ENCODE measurements at regions not wholly inside any gene's neighbourhood (a gene's known extent, or its start where the extent isn't known, plus 50 kb on each side); places are given as distances from the start of the nearest gene placed in this dataset.
"Not testable (repeated sequence)": the region's sequence is repeated elsewhere in the genome, so short reads cannot be mapped to it uniquely, and the experiment has no call there.

DNA sequence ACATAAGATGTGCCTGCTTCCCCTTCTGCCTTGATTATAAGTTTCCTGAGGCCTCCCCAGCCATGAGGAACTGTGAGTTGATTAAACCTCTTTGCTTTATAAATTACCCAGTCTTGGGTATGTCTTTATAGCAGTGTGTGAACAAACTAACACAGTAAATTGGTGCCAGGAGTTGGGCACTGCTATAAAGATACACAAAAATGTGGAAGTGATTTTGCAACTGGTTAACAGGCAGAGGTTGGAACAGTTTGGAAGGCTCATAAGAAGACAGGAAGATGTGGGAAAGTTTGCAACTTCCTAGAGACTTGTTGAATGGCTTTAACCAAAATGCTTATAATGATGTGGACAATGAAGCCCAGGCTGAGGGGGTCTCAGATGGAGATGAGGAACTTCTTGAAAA lies 264.1 kb downstream of the DACT1 start:
- no peak for DNase-seq

DNA sequence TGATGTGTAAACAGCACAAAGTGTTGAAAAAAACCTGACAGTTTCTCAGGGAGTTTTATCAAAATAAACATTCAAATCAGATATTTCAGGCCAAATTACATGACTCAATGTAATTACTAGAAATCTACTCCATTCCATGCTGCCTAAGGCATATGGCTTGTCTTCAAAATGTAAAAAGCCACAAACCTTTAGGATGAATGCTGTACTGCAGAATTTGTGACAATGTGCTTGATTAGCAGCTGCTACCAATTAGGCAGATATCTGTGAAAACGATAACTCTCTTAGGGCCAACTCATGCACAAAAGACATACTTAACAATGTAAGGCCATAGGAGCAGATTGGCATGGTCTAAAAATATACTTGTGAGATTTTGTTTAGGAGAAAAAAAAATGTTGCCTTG lies 267.0 kb downstream of the DACT1 start:
- no peak for DNase-seq

DNA sequence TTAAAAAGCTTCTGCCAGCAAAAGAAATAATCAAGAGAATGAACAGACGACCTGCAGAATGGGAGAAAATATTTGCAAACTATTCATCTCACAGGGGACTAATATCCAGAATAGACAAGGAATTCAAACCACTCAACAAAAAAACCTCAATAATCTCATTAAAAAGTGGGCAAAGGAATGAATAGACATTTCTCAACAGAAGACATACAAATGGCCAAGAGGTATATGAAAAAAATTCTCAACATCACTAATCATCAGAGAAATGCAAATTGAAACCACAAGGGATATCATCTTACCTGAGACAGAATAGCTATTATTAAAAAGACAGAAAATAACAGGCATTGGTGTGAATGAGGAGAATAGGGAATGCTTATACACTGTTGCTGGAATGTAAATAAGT lies 270.0 kb downstream of the DACT1 start:
- DNase-seq = no peak

DNA sequence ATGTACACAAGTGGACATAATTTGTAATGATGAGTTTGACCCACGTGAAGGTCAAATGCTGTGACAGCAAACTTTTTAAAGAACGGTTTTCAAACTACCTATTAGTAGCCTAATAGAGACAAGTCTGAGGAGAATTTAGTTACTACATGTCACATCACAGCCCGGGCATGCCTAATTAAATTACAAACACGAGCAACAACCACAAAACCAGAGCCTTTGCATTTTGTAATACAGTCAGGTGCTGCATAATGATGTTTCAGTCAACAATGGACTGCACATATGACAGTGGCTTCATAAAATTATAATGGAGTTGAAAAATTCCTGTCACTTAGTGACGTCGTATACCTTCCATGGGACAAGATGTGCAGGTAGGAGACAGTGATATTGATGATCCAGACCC lies 274.5 kb downstream of the DACT1 start:
- DNase-seq = no peak

DNA sequence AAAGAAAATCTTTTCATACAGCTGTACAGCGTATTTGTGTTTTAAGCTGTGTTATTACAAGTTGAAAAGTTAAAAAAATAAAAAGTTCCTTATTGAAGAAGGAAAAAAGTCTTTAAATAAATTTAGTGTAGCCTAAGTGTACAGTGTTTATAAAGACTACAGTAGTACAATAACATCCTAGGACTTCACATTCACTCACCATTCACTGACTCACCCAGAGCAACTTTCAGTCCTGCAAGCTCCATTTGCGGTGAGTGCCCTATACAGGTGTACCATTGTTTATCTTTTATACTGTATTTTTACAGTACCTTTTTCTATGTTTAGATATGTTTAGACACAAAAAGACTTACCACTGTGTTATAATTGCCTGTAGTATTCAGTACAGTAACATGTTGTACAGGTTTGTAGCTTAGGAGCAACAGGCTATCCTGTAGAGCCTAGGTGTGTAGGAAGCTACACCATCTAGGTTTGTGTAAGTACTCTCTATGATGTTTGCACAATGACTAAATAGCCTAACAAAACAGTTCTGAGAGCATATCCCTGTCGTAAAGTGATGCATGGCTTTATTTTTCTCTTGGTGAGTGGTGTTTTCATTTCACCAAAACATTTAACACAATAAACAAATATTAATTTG lies 275.2 kb downstream of the DACT1 start:
- no peak for DNase-seq

DNA sequence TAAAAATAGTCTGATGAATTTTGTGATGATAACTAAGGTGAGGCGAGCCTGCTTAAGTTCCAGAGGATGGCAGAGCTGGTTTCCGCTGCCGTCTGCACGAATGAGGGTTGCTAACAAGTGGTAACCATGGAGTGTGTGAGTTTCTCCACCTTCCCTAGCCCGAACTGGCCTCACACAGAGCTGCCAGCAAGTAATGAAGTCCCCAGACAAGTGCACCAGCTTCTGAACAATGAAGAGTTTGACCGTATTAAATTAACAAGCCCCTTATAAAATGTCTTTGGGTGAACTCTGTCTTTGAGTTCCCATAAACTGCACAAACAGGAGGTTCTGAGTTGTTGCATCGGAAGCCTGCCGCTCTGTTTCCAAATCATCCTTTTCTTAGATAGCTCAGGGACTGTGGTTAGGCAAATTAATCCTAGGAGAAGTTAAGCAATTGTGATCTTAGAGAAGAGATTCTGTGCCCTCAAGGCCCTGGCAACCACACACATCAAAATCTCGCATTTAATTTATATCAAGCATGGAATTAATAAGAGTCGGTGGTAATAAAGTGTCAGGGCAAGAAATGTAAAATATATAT lies 274.1 kb upstream of the DAAM1 start:
- DNase-seq = no peak

DNA sequence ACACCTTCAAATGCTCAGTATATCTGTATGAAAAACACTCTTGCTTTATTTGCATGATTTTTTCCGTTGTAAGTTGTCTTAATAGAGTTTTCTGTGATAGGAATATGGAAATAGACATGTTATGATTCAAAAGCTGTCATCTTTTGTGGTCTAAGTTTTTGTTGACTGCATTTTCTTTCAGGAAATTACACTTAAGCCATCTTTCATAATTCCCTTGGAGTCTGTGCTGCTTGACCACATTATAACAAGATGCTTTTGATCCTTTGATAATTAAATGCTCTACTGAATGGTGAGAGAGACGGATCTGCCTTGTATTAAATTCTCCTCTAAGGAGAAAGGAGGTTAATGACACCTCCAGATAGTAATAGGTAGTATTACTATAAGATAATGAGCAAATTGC lies 272.8 kb upstream of the DAAM1 start:
- no peak for DNase-seq

DNA sequence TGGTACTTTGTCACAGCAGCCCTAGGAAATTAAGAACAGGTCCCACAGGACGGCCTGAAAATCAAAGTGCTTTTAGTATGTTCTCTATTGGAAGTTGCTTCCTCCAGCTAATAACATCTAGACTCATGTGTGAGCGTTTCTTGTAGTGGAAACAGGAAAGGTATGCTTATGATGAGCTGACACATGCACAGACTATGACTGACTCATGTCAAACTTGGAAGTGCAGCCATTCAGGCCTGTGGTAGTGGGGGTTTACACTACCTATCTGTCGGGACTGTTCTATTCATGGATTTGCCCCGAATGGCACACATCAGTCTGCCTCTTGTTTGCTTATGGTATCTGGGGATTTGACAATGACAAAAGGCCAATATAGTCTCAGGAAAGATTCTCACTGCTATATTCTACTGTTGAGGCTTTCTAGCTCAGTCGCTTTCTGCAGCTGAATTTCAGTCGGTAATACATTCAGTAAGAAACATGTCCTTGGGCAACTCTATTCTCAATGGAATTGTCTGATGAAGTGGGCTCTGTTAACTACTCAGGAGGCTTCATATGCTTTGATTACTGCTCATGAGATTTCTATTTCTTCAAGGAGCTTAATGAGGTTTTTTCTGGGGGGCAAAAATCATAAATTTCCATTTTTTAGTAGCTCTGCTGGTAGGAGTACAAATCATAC lies 270.3 kb upstream of the DAAM1 start:
- DNase-seq = no peak

DNA sequence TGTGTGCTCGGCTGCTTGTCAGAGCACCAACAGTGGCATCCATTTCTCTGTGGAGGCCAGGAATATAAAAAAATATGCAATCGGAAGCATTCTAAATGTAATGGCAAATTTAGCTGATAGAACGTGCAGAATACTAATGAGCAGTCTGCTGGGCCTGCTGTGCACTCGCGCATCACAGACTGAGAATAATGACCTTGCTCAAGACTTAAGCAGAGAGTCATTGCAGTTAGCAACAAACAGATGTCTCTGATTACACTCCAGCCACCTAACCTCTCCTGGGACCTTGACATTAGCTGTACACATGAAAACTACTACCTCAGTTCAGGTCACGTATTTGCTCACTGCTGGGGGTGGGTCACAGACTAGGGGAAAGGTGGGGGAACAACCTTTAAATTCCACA lies 269.2 kb upstream of the DAAM1 start:
- no peak for DNase-seq

DNA sequence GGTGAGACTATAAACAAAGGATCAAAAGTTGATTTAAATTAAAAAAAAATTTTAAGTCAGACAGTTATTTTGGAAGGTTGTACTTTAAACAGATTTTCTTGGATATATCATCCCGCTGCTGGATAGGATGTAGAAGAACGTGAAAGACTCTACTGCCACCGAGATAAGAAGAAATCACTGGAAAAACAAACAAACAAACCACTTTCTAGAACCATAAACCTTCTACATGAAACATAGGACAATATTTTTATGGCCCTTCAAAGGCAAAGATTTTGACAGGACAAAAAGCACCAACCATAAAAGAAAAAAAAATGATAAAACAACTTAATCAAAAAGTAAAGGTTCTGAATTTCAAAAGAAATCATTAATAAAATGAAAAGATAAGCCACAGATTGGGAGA lies 268.2 kb upstream of the DAAM1 start:
- DNase-seq = no peak

DNA sequence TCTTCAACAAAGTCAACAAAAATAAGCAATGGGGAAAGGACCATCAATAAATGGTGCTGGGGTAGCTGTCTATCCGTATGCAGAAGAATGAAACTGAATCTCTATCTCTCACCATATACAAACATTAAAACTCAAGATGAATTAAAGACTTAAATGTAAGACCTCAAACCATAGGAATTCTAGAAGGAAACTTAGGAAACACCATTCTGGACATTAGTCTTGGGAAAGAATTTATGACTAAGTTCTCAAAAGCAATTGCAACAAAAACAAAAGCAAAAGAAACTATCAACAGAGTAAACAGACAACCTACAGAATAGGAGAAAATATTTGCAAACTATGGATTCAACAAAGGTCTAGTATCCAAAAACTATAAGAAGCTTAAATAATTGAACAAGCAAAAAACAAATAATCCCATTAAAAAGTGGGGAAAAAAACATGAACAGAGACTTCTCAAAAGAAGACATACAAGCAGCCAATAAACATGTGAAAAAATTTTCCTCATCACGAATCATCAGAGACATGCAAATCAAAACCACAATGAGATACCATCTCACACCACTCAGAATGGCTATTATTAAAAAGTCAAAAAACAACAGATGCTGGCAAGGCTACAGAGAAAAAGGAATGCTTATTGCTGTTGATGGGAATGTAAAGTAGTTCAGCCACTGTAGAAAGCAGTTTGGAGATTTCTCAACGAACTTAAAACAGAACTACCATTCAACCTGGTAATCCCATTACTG lies 266.1 kb upstream of the DAAM1 start:
- not testable (repeated sequence) for DNase-seq

DNA sequence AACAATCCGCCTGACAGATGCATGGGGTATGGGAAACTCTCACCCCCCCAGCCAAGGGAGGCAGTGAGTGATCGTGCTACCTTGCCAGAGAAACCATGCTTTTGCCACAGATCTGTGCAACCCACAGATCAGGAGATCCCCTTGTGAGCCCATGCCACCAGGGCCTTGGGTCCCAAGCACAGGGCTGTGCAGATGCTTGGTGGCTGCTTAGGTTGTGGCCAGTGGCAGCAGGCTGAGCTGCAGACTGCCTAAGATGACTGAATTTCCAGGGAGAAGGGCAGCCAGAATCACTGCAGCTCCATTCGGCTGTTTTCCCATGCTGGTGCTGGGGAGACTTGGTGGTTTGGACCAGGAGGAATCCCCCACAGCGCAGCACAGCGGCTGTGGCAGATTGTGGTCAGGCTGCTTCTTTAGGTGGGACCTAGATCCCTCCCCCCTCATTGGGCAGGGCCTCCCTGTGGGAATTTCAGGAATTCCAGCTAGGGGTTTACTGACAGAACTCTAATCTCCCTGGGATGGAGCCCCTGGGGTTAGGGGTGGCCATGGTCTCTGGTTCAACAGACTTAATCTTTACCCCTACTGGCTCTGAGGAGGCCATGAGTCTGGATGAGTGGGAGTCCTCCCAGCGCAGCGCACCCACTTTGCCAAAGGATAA lies 264.6 kb upstream of the DAAM1 start:
- DNase-seq = no peak

DNA sequence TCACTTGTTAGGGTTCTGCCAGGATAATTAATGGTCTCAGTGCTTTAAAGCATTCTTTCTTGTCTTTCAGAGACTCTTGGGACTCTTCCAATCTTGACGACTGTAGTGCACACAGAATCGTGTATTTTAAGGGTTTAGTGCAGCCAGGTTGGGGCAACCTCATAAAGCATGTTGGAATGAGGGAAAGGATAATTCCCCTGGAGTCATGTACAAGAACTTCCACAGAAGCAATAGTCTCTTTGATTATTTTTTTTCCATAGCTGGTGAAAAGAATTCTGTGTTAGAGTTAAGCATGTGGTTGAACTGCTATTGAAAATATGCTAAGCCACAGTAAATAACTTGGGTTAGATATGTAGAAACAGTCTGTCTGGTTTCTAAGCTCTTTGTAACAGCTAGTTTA lies 246.8 kb upstream of the DAAM1 start:
- no peak for DNase-seq

DNA sequence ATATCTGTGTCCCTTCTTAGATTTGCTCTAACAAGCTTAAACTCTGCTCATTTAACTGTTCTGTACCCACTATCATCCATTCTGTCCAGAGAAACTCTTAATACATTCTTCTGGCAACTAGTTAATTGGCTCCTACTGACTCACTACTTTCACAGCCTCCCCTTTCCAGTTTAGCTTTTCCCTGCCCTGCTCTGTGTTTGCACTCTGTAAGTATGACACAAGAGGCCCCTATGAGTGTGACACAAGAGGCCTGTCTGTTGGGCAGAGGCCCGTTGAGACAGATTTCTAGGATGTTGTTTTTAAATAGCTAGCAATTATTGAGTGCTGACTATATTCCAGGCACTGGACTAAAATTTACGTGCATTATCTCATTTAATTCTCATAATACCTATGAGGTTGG lies 246.0 kb upstream of the DAAM1 start:
- no peak for DNase-seq

DNA sequence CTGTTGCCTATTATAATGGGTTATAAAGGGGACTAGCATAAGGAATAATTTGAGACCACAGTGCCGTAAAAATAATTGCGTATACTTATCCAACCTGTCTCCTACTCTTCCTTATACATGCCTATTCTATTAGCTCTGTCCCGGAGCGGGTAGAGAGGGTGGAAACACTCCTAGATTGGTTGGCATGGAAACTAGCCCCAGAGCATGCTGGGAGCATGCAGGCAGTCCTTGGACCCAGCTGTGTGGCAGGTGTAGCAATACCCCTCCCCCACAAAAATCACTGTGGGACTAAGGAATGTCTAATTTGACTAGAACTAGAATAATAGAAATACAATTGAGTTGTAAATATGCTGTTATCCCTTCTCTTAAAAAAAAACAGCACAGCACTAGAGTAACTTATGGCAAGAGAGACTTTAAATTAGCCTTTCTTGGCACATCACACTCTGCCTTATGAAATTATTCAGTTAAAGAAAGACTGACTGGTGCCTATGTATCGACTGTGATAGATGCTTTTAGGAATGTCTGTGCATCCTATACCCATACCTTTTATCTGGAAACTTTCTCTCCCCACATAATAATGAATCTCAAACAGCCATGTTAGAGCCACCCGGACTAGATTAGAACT lies 244.0 kb upstream of the DAAM1 start:
- DNase-seq = no peak

DNA sequence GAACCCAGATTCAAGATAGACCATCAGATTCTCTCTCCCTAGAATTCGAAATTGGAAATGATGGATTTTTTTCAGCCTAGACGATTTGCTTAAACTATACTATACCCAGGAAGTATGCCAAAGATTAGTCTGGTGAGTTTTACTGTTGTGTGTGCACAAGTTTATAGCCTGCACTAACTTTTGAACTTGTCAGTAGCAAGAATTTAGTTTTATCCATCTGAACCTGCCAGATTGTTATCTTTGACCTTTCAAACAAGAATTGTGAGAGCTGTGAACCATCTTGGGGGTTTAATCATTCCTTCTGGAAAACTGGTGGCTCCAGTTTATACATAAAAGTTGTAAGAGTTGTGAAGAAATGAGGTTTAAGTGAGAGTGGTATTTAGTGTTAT lies 243.5 kb upstream of the DAAM1 start:
- DNase-seq = no peak

DNA sequence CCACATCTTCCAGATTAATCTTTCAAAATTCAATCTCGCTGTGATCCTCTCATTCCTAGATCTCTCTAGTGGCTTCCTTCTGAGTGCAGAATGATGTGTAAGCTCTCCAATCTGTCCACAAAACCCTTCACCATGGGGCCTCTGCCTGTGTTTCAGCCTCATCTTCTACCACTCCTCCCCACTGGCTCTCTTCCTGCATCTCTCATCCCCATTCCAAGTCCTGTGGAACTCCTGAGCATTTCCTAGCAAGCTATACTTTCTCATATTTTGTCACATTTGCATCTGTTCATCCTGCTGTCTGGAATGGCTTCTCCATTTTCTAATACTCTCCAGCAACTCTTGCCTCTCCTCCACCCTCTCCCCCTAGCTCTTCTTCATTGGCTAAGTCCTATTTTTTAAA lies 242.0 kb upstream of the DAAM1 start:
- no peak for DNase-seq

DNA sequence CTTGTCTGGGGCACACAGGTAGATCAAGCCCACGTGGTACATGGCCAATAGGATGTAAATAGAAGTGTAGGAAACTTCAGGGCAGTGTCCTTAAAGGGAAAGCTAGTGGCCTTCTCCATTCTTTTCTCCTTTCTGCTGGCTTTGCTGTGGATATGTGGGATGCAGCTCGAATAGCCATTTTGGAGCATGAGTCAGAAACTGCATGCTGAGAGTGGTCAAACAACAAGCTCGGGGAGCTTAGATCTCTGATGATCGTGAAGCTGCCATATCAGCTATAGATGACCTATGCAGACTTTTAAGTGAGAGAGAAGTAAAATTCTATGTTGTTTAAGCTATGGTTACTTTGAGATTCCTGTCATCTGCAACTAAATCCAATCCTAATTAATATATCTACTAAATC lies 241.3 kb upstream of the DAAM1 start:
- DNase-seq = no peak

DNA sequence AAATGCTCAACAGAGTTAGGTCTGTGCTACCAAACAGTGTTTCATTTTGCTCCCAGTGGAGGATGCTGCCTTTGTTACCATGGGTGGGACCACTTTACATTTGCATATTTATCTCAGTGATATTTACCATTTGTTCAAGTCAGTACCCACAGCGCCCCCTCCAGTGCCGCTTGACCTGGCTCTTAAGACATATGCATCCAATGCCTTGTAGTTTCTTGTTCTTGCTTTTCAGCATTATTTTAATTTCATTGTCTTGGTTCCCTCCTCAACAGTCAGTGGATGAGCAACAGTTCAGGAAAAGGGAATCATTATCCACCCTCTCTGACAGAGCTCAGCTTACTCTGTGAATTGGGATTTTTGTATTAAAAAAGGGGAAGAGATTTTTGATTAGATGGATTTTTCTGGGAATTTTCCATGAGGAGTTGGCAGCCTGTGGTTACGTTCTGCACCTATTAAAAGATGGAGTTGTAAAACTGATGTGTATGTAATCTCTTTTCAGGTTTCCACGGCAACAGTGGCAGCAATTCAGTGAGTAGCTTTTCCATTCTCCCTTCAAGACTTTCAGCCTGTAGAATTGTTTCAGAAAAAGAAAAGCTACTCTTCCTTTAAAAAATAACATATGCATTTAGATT lies 240.5 kb upstream of the DAAM1 start:
- peak in 1 of 5 experiments; percentile 11 for DNase-seq

DNA sequence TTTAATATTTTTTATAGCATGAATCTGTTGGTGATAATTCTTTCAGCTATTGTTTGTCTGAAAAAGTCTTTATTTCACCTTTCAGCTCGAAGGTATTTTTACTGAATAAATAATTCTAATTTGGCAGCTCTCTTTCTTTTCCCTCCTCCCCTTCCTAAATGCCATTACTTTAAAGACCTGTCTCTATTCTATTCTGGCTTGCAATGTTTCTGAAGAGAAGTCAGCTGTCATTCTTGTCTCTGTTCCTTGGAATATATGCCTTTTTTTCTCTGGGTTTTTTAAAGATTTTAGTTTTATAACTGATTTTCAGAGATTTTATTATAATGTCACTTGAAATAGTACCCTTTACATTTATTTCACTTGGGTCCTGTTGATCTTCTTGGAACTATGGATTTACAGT lies 237.9 kb upstream of the DAAM1 start:
- DNase-seq = no peak

DNA sequence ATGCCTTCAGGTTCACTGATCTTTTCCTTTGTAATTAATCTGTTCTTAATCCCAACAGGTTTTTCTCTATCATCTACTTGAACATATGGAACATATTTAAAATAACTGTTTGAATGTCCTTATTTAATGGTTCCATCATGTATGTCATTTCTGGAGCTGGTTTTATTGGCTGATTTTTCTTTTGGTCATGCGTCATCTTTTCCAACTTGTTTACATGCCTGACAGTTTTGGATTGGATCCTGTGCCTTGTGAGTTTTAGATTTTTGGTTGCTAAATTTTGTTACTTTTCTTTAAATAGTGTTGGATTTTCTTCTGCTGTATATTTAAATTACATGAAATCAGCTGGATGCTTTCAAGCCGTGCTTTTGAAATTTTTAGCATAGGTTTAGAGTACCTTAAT lies 237.3 kb upstream of the DAAM1 start:
- no peak for DNase-seq

DNA sequence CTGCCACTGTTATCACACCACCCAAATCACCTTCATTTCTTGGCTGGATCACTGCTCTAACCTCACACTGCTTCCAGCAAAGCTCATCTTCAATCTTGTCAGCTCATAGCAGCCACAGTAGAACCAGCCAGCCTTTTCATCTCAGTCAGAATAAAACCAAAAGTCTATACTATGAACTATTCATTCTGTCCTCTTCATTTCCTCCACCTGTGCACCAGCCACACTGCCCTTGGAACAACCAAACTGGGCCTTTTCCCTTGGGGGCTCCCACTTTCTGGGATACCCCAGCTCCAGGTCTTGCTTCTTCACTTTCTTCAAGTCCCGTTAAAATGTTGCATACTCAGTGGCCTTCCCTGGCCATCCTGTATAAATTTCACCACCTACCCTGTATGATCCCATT lies 234.4 kb upstream of the DAAM1 start:
- no peak for DNase-seq

Measured in T-helper 2 cell (primary cell).